ENCODE measurements at regions not wholly inside any gene's neighbourhood (a gene's known extent, or its start where the extent isn't known, plus 50 kb on each side); places are given as distances from the start of the nearest gene placed in this dataset.

GRCh38 chr10:88086187-88086960 lies 222.9 kb downstream of the PTEN start:
- DNase-seq = no peak

GRCh38 chr10:88088441-88089340 lies 225.3 kb downstream of the PTEN start:
- no peak for DNase-seq

- no peak for DNase-seq
Measured at GRCh38 chr10:88089498-88089897, 226.1 kb downstream of the PTEN start.

GRCh38 chr10:88090568-88091214 lies 227.3 kb downstream of the PTEN start:
- DNase-seq = no peak

- DNase-seq = no peak
Measured at GRCh38 chr10:88091490-88092061, 228.2 kb downstream of the PTEN start.

GRCh38 chr10:88092265-88092664 lies 228.8 kb downstream of the PTEN start:
- no peak for DNase-seq

- DNase-seq = no peak
Measured at GRCh38 chr10:88092973-88093372, 229.5 kb downstream of the PTEN start.

- no peak for DNase-seq
Measured at GRCh38 chr10:88094795-88095194, 231.4 kb downstream of the PTEN start.

- no peak for DNase-seq
Measured at GRCh38 chr10:88095223-88095721, 231.8 kb downstream of the PTEN start.

- DNase-seq = no peak
Measured at GRCh38 chr10:88095778-88096431, 232.5 kb downstream of the PTEN start.

GRCh38 chr10:88097092-88097516 lies 233.7 kb downstream of the PTEN start:
- no peak for DNase-seq

- no peak for DNase-seq
Measured at GRCh38 chr10:88097536-88097935, 234.1 kb downstream of the PTEN start.

GRCh38 chr10:88100281-88100680 lies 236.9 kb downstream of the PTEN start:
- no peak for DNase-seq

- no peak for DNase-seq
Measured at GRCh38 chr10:88101666-88102065, 238.2 kb downstream of the PTEN start.

GRCh38 chr10:88103576-88103975 lies 240.2 kb downstream of the PTEN start:
- no peak for DNase-seq

GRCh38 chr10:88104223-88104622 lies 240.8 kb downstream of the PTEN start:
- no peak for DNase-seq

- no peak for DNase-seq
Measured at GRCh38 chr10:88106366-88106765, 242.9 kb downstream of the PTEN start.

GRCh38 chr10:88107296-88108097 lies 244.1 kb downstream of the PTEN start:
- no peak for DNase-seq

GRCh38 chr10:88108115-88108610 lies 244.7 kb downstream of the PTEN start:
- DNase-seq = no peak

GRCh38 chr10:88110355-88110754 lies 246.9 kb downstream of the PTEN start:
- no peak for DNase-seq

GRCh38 chr10:88110822-88111221 lies 247.4 kb downstream of the PTEN start:
- DNase-seq = no peak
